CD14-positive monocyte (primary cell): ENCODE measurements at regions not wholly inside any gene's neighbourhood (a gene's known extent, or its start where the extent isn't known, plus 50 kb on each side); places are given as distances from the start of the nearest gene placed in this dataset.
"Not testable (repeated sequence)": the region's sequence is repeated elsewhere in the genome, so short reads cannot be mapped to it uniquely, and the experiment has no call there.

Experiments
- DNase-seq, 3 donors: peaks; one replicate each; pipeline ENCODE4 v3.0.0-alpha.2; 2011 to 2022
- H2AFZ ChIP-seq: 2 replicates; pipeline ENCODE4 v1.6.0; 2012; ENCODE audit warnings: mild to moderate bottlenecking, low read depth, low read length, inconsistent platforms; ENCODE audit not compliant: insufficient read depth, poor library complexity, severe bottlenecking
- H3K27ac ChIP-seq, 2 donors: 1 replicate in 1 of 2; 2 replicates in 1 of 2; pipeline ENCODE4 v1.5.1; 2012 to 2013; ENCODE audit warnings: low read length in 2 of 2, control low read depth in 1 of 2, inconsistent platforms in 1 of 2, low read depth in 1 of 2, mild to moderate bottlenecking in 1 of 2
- H3K27me3 ChIP-seq, 2 donors: one replicate each; pipeline versions ENCODE4 v1.6.0 to v1.6.1; 2011 to 2013; ENCODE audit warnings: low read length in 2 of 2; ENCODE audit not compliant: control insufficient read depth in 2 of 2, insufficient read depth in 2 of 2
- H3K36me3 ChIP-seq, 2 donors: replicated peaks in 1 of 2; 1 replicate in 1 of 2; 2 replicates in 1 of 2; pipeline versions ENCODE4 v1.5.1 to v1.6.1; 2012 to 2013; ENCODE audit warnings: low read length in 2 of 2, control low read depth in 1 of 2, inconsistent platforms in 1 of 2, mild to moderate bottlenecking in 1 of 2; ENCODE audit not compliant: insufficient read depth in 2 of 2, control insufficient read depth in 1 of 2
- H3K4me1 ChIP-seq, 2 donors: 1 replicate in 1 of 2; 2 replicates in 1 of 2; pipeline versions ENCODE4 v1.5.1 to v1.6.1; 2012 to 2013; ENCODE audit warnings: low read length in 2 of 2, control low read depth in 1 of 2, inconsistent platforms in 1 of 2, mild to moderate bottlenecking in 1 of 2, moderate library complexity in 1 of 2; ENCODE audit not compliant: insufficient read depth in 2 of 2, control insufficient read depth in 1 of 2
- H3K4me2 ChIP-seq: replicated peaks from 2 replicates; pipeline ENCODE3; 2012; ENCODE audit warnings: low read length, moderate library complexity, mild to moderate bottlenecking; ENCODE audit not compliant: poor library complexity, severe bottlenecking; ENCODE audit errors: extremely low read depth
- H3K4me3 ChIP-seq, 3 experiments: fragments of 200-600 bp in 1 of 3; sonication (generic) in 1 of 3; replicated peaks in 1 of 3; 1 replicate in 2 of 3; 2 replicates in 1 of 3; pipeline ENCODE4 v1.5.1; 2011 to 2013; ENCODE audit warnings: low read length in 3 of 3, mild to moderate bottlenecking in 3 of 3, control low read depth in 2 of 3, low read depth in 2 of 3, inconsistent platforms in 1 of 3, moderate library complexity in 1 of 3
- H3K79me2 ChIP-seq: 2 replicates; pipeline ENCODE4 v1.6.0; 2012; ENCODE audit warnings: mild to moderate bottlenecking, control low read depth, inconsistent platforms, low read length, moderate library complexity; ENCODE audit not compliant: insufficient read depth
- H3K9ac ChIP-seq: 2 replicates; pipeline ENCODE4 v1.6.0; 2017; ENCODE audit warnings: low read length, mild to moderate bottlenecking; ENCODE audit not compliant: insufficient read depth, poor library complexity, severe bottlenecking
- H3K9me3 ChIP-seq, 2 donors: replicated peaks in 1 of 2; 1 replicate in 1 of 2; 2 replicates in 1 of 2; pipeline versions ENCODE4 v1.5.1 to v1.6.1; 2012 to 2013; ENCODE audit warnings: low read length in 2 of 2, control low read depth in 1 of 2; ENCODE audit not compliant: control insufficient read depth in 1 of 2, insufficient read depth in 1 of 2
- H4K20me1 ChIP-seq: 2 replicates; pipeline ENCODE4 v1.6.0; 2012; ENCODE audit warnings: mild to moderate bottlenecking, low read length, control low read depth, moderate library complexity; ENCODE audit not compliant: insufficient read depth
- H3K27ac Mint-ChIP-seq, 7 donors: one replicate each; pipeline ENCODE4 v1.8.0; 2020; ENCODE audit warnings: mild to moderate bottlenecking in 7 of 7, mixed read lengths in 7 of 7, moderate library complexity in 6 of 7, inconsistent platforms in 2 of 7
- H3K27me3 Mint-ChIP-seq, 3 donors: one replicate each; pipeline ENCODE4 v1.8.0; 2021 to 2022; ENCODE audit warnings: low read depth in 3 of 3, mild to moderate bottlenecking in 3 of 3, mixed read lengths in 3 of 3, moderate library complexity in 3 of 3, inconsistent platforms in 1 of 3
- H3K36me3 Mint-ChIP-seq, 2 donors: one replicate each; pipeline ENCODE4 v1.8.0; 2020; ENCODE audit warnings: mixed read lengths in 2 of 2, inconsistent platforms in 1 of 2, mild to moderate bottlenecking in 1 of 2
- H3K4me1 Mint-ChIP-seq: one replicate; pipeline ENCODE4 v1.8.0; 2020; ENCODE audit warnings: mild to moderate bottlenecking, mixed read lengths
- H3K4me3 Mint-ChIP-seq, 2 donors: one replicate each; pipeline ENCODE4 v1.8.0; 2020; ENCODE audit warnings: mild to moderate bottlenecking in 2 of 2, mixed read lengths in 2 of 2, moderate library complexity in 1 of 2
- H3K9me3 Mint-ChIP-seq, 7 donors: one replicate each; pipeline ENCODE4 v1.8.0; 2020 to 2022; ENCODE audit warnings: mixed read lengths in 7 of 7, mild to moderate bottlenecking in 6 of 7, moderate library complexity in 6 of 7, inconsistent platforms in 2 of 7
- CTCF ChIP-seq: fragments of 200-600 bp; IDR thresholded peaks from one replicate; pipeline ENCODE4 v1.8.0; 2022; ENCODE audit warnings: antibody characterized with exemption, mild to moderate bottlenecking
- WGBS: methylation state at CpG from one replicate; pipeline ENCODE4 v1.1.5; 2013; ENCODE audit warnings: missing lambda C conversion rate; ENCODE audit not compliant: insufficient coverage; 5-methylcytosine and 5-hydroxymethylcytosine counted together
- intact Hi-C, 2 donors: fragments of 100-400 bp; cut with micrococcal nuclease; formaldehyde crosslinking; loops; one replicate each; pipeline versions ENCODE4 v1.15.0 to v1.15.1; 2023

- H3K36me3 ChIP-seq = no peaks in the 10 kb centered on the region
- intact Hi-C loops = no loop called here
- H3K9me3 ChIP-seq = no peaks in the 10 kb centered on the region
- peaks cover 0 to 4% of the 10 kb centered on the region in 2 donors for H3K27me3 ChIP-seq
- 58% methylated on average over 3 of the region's 7 CpGs for WGBS
- no peak for TF ChIP-seq CTCF
- Mint-ChIP-seq H3K9me3 (peaks cover 0 to 6% (median 0%) of the 10 kb centered on the region in 7 donors), H3K27me3 (peaks cover 5 to 17% (median 15%) of the 10 kb centered on the region in 3 donors), H3K4me1 (no peaks in the 10 kb centered on the region), H3K27ac (no peak overlapping the region), H3K4me3 (no peak overlapping the region), H3K36me3 (no peaks in the 10 kb centered on the region)
- H3K4me3 ChIP-seq = no peak overlapping the region
- no peak overlapping the region for H3K27ac ChIP-seq
- no peak overlapping the region for H3K4me2 ChIP-seq
- H3K9ac ChIP-seq = no peak overlapping the region
- no peaks in the 10 kb centered on the region for H4K20me1 ChIP-seq
- no peak for DNase-seq
- no peak overlapping the region for H2AFZ ChIP-seq
- H3K4me1 ChIP-seq = no peaks in the 10 kb centered on the region
- H3K79me2 ChIP-seq = no peaks in the 10 kb centered on the region
These were observed 268.3 kb downstream of the VRK1 start for GRCh38 chr14:97065305-97066067.

- Histone ChIP-seq H3K4me1 (no peaks in the 10 kb centered on the region), H3K9ac (no peak overlapping the region), H3K27ac (no peak overlapping the region), H3K4me3 (no peak overlapping the region), H3K4me2 (no peak overlapping the region), H2AFZ (no peak overlapping the region), H3K27me3 (peaks cover 0 to 4% of the 10 kb centered on the region in 2 donors), H3K36me3 (no peaks in the 10 kb centered on the region), H3K79me2 (no peaks in the 10 kb centered on the region), H3K9me3 (no peaks in the 10 kb centered on the region), H4K20me1 (no peaks in the 10 kb centered on the region)
- DNase-seq = no peak
- 76% methylated on average over 3 of the region's 6 CpGs for WGBS
- Mint-ChIP-seq H3K27ac (no peak overlapping the region), H3K36me3 (no peaks in the 10 kb centered on the region), H3K9me3 (peaks cover 0 to 4% (median 0%) of the 10 kb centered on the region in 7 donors), H3K27me3 (peaks cover 5 to 20% (median 17%) of the 10 kb centered on the region in 3 donors), H3K4me1 (no peaks in the 10 kb centered on the region), H3K4me3 (no peak overlapping the region)
- no peak for TF ChIP-seq CTCF
- intact Hi-C loops = no loop called here
These were observed 269.1 kb downstream of the VRK1 start for GRCh38 chr14:97066068-97066899.

- H3K4me1 ChIP-seq, H3K4me3 ChIP-seq, DNase-seq, H3K36me3 Mint-ChIP-seq, H3K4me2 ChIP-seq, H3K9me3 Mint-ChIP-seq, H2AFZ ChIP-seq, H4K20me1 ChIP-seq, H3K9ac ChIP-seq, H3K36me3 ChIP-seq, H3K27me3 ChIP-seq, H3K27ac Mint-ChIP-seq, H3K4me3 Mint-ChIP-seq, H3K27ac ChIP-seq, intact Hi-C loops, H3K9me3 ChIP-seq, H3K4me1 Mint-ChIP-seq, H3K79me2 ChIP-seq: not testable (repeated sequence)
- WGBS = 100% methylated on average over 1 of the region's 1 CpG
- peaks cover 15 to 23% (median 20%) of the 10 kb centered on the region in 3 donors for H3K27me3 Mint-ChIP-seq
These were observed 271.1 kb downstream of the VRK1 start for GRCh38 chr14:97068293-97068692.
